Fibroblast of the aortic adventitia (primary cell): ENCODE measurements at regions not wholly inside any gene's neighbourhood (a gene's known extent, or its start where the extent isn't known, plus 50 kb on each side); places are given as distances from the start of the nearest gene placed in this dataset.
"Not testable (repeated sequence)": the region's sequence is repeated elsewhere in the genome, so short reads cannot be mapped to it uniquely, and the experiment has no call there.

Source experiments
- DNase-seq: peaks from one replicate; pipeline ENCODE4 v3.0.0-alpha.2; 2010; ENCODE audit warnings: low read depth
- H3K4me3 ChIP-seq: 2 replicates; pipeline ENCODE4 v1.5.1; 2011; ENCODE audit warnings: low read depth, mild to moderate bottlenecking, control low read depth, low read length, moderate library complexity
- TF ChIP-seq, protein P1 (sequence below): IDR thresholded peaks from 2 replicates; pipeline ENCODE4 v1.5.1; 2011; ENCODE audit warnings: mild to moderate bottlenecking, low read length, control low read depth, inconsistent platforms; ENCODE audit not compliant: insufficient read depth

DNA sequence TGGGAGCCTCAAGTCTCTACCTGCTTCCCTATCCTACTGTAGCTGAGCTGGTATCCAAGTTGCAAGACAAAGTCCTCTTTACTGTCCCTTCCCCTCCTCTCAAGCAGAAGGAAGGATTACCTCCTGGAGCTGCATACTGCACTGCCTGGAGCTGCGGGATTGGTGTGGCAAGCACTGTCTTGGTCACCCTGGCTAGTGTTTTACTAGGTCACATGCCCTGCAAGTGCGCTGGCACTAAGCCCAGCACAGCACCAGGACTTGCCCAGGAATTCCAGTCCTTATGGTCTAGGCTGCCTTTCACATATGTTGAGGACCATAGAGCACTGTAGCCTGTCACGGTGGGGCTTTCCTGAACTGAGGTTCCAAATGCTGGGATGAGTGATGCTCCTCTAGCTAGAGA lies 227.3 kb upstream of the ZC4H2 start:
- TF ChIP-seq, protein P1, sequence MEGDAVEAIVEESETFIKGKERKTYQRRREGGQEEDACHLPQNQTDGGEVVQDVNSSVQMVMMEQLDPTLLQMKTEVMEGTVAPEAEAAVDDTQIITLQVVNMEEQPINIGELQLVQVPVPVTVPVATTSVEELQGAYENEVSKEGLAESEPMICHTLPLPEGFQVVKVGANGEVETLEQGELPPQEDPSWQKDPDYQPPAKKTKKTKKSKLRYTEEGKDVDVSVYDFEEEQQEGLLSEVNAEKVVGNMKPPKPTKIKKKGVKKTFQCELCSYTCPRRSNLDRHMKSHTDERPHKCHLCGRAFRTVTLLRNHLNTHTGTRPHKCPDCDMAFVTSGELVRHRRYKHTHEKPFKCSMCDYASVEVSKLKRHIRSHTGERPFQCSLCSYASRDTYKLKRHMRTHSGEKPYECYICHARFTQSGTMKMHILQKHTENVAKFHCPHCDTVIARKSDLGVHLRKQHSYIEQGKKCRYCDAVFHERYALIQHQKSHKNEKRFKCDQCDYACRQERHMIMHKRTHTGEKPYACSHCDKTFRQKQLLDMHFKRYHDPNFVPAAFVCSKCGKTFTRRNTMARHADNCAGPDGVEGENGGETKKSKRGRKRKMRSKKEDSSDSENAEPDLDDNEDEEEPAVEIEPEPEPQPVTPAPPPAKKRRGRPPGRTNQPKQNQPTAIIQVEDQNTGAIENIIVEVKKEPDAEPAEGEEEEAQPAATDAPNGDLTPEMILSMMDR, result no peak
- no peak for DNase-seq
- H3K4me3 ChIP-seq, result no peak overlapping the region

DNA sequence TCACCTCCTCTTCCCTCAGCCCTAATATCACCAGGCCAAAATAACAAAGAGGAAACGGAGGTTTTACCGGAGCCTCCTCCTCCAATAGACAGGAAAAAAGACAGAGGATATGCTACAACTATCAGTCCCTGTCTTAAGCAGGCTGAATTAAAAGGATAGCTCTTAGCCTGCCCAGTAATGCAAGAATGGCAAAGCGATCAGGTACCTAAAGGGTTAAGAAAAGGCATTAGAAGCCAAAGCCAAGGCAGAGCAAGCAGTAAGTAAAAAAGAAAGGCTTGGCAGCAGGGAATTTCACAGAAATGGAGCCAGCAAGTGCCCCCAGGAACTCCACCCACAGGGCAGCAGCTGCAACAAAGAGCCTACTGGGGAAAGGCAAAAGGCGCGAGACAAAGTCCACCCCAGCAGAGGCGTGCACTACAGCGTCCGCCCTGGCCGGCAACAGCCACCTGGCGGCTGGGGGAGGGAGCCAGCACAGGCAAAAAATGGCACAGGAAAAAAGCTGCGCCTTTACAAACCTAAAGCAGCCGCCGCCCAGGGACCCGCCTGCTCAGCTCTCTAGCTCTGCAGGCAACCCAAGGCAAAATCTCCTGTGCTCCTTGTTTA lies 220.6 kb upstream of the ZC4H2 start:
- TF ChIP-seq, protein P1, result no peak
- H3K4me3 ChIP-seq, result no peak overlapping the region
- no peak for DNase-seq

DNA sequence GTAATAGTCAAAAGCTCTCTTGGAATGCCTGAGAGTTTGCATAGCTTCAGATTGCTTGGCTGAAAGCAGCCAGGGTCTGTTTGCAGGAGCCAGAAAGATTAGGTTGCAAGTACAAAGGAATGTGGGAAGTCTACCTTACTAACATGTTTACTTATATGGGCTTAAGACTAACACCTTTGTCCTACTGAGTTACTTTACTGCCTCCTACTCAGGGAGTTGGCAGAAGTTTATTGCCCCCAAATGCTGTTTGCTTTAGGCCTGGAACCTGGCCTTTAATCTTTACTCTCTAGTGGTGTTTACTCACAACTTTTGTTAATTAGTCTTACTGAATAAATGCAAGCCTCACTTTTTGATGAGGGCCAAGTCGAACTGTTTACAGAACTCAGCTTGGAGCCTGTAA lies 219.4 kb upstream of the ZC4H2 start:
- DNase-seq, result no peak
- TF ChIP-seq, protein P1, result no peak
- H3K4me3 ChIP-seq, result no peak overlapping the region

DNA sequence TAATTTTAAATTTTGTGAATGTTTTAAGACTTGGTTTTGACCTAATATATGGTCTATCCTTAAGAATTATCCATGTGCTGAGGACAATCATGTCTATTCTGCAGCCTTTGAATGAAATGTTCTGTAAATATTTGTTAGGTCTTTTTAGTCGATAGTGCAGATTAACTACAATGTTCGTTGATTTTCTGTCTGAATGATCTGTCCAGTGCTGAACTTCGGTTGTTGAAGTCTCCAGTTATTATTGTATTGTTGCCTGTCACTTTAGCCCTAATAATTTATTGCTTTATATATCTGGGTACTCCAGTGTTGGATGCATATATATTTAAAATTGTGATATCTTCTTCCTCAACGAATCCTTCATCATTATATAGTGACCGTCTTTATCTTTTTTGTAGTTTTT lies 218.3 kb upstream of the ZC4H2 start:
- no peak for DNase-seq
- H3K4me3 ChIP-seq, result no peak overlapping the region
- TF ChIP-seq, protein P1, result no peak

DNA sequence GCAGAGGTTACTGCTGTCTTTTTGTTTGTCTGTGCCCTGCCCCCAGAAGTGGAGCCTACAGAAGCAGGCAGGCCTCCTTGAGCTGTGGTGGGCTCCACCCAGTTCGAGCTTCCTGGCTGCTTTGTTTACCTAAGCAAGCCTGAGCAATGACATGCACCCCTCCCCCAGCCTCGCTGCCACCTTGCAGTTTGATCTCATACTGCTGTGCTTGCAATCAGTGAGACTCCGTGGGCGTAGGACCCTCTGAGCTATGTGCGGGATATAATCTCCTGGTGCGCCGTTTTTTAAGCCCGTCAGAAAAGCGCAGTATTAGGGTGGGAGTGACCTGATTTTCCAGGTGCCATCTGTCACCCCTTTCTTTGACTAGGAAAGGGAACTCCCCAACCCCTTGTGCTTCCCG lies 187.1 kb upstream of the ZC4H2 start:
- DNase-seq, H3K4me3 ChIP-seq: not testable (repeated sequence)

DNA sequence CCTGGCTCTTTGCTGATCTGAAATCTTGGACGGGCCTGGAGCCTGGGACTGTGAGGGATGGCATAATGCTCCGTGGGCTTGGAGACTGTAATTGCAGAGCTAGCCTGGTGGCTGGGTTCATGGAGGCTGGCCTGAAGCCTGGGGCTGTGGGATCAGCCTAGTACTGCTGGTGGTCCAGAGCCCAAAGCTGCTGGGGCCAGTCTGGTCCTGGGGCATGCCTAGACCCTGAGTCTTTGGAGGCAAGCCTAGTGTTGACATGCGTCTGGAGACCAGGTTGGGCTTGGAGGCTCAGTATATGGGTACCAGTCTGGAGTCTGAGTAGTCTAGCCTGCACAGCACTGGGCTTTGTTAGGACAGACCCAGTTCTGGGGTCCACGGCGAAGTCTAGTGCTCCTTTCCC lies 172.0 kb upstream of the ZC4H2 start:
- TF ChIP-seq, protein P1, result no peak
- no peak for DNase-seq
- H3K4me3 ChIP-seq, result no peak overlapping the region

DNA sequence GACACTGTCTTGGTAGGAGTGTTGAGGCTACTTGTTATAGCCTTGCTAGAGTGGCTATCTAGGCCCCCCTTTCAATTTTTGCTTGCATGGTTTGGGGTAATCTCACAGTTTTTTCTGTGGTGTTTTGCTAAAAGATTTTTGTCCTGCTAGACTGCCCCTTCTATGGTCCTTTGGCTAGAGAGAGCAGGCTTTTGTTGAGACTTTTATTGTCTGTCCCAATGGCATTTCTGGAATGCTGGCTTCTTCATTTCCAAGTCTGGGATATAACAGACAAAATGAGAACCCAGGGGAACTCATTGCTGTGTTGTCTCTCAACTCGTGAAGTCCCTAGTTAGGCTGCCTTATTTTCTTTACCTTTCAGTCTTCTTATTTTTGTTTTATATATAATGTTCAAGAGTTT lies 160.2 kb upstream of the ZC4H2 start:
- DNase-seq, result no peak
- no peak overlapping the region for H3K4me3 ChIP-seq
- TF ChIP-seq, protein P1, result no peak
